ENCODE measurements at regions not wholly inside any gene's neighbourhood (a gene's known extent, or its start where the extent isn't known, plus 50 kb on each side); places are given as distances from the start of the nearest gene placed in this dataset.

GRCh38 chr12:24229031-24229700 is 279.7 kb upstream of the SOX5 start:
- Histone ChIP-seq H3K9me3 (ENCODE audit: control insufficient read depth in 1 of 2, low read length in 2 of 2) (no peaks in the 10 kb centered on the region), H3K27ac (ENCODE audit: low read length) (no peak overlapping the region), H3K4me3 (ENCODE audit: low read depth in 1 of 2, low read length in 2 of 2) (no peak overlapping the region), H3K27me3 (ENCODE audit: low read depth, low read length) (no peaks in the 10 kb centered on the region), H3K4me1 (ENCODE audit: control insufficient read depth in 1 of 2, insufficient read depth in 2 of 2, low read length in 2 of 2) (no peaks in the 10 kb centered on the region), H3K36me3 (ENCODE audit: control insufficient read depth in 1 of 2, insufficient read depth in 2 of 2, low read length in 2 of 2) (no peaks in the 10 kb centered on the region)

- Histone ChIP-seq H3K27ac (ENCODE audit: low read length) (no peak overlapping the region), H3K4me3 (ENCODE audit: low read depth in 1 of 2, low read length in 2 of 2) (no peak overlapping the region), H3K27me3 (ENCODE audit: low read depth, low read length) (no peaks in the 10 kb centered on the region), H3K9me3 (ENCODE audit: control insufficient read depth in 1 of 2, low read length in 2 of 2) (no peaks in the 10 kb centered on the region), H3K4me1 (ENCODE audit: control insufficient read depth in 1 of 2, insufficient read depth in 2 of 2, low read length in 2 of 2) (no peaks in the 10 kb centered on the region), H3K36me3 (ENCODE audit: control insufficient read depth in 1 of 2, insufficient read depth in 2 of 2, low read length in 2 of 2) (no peaks in the 10 kb centered on the region)
Measured at GRCh38 chr12:24228371-24228770, 278.9 kb upstream of the SOX5 start.

- Histone ChIP-seq H3K27ac (ENCODE audit: low read length) (no peak overlapping the region), H3K27me3 (ENCODE audit: low read depth, low read length) (no peaks in the 10 kb centered on the region), H3K4me1 (ENCODE audit: control insufficient read depth in 1 of 2, insufficient read depth in 2 of 2, low read length in 2 of 2) (no peaks in the 10 kb centered on the region), H3K36me3 (ENCODE audit: control insufficient read depth in 1 of 2, insufficient read depth in 2 of 2, low read length in 2 of 2) (no peaks in the 10 kb centered on the region), H3K9me3 (ENCODE audit: control insufficient read depth in 1 of 2, low read length in 2 of 2) (no peaks in the 10 kb centered on the region), H3K4me3 (ENCODE audit: low read depth in 1 of 2, low read length in 2 of 2) (no peak overlapping the region)
Measured at GRCh38 chr12:24227551-24227950, 278.1 kb upstream of the SOX5 start.

- H3K36me3 ChIP-seq (ENCODE audit: control insufficient read depth in 1 of 2, insufficient read depth in 2 of 2, low read length in 2 of 2), result no peaks in the 10 kb centered on the region
- no peaks in the 10 kb centered on the region for H3K9me3 ChIP-seq (ENCODE audit: control insufficient read depth in 1 of 2, low read length in 2 of 2)
- H3K4me3 ChIP-seq (ENCODE audit: low read depth in 1 of 2, low read length in 2 of 2), result no peak overlapping the region
- H3K4me1 ChIP-seq (ENCODE audit: control insufficient read depth in 1 of 2, insufficient read depth in 2 of 2, low read length in 2 of 2), result no peaks in the 10 kb centered on the region
- no peaks in the 10 kb centered on the region for H3K27me3 ChIP-seq (ENCODE audit: low read depth, low read length)
- no peak overlapping the region for H3K27ac ChIP-seq (ENCODE audit: low read length)
Measured at GRCh38 chr12:24226745-24227350, 277.4 kb upstream of the SOX5 start.

GRCh38 chr12:24224401-24224800 is 274.9 kb upstream of the SOX5 start:
- H3K4me3 ChIP-seq (ENCODE audit: low read depth in 1 of 2, low read length in 2 of 2), result no peak overlapping the region
- no peaks in the 10 kb centered on the region for H3K9me3 ChIP-seq (ENCODE audit: control insufficient read depth in 1 of 2, low read length in 2 of 2)
- no peaks in the 10 kb centered on the region for H3K36me3 ChIP-seq (ENCODE audit: control insufficient read depth in 1 of 2, insufficient read depth in 2 of 2, low read length in 2 of 2)
- no peaks in the 10 kb centered on the region for H3K27me3 ChIP-seq (ENCODE audit: low read depth, low read length)
- no peaks in the 10 kb centered on the region for H3K4me1 ChIP-seq (ENCODE audit: control insufficient read depth in 1 of 2, insufficient read depth in 2 of 2, low read length in 2 of 2)
- H3K27ac ChIP-seq (ENCODE audit: low read length), result no peak overlapping the region

GRCh38 chr12:24223926-24224325 is 274.5 kb upstream of the SOX5 start:
- Histone ChIP-seq H3K4me3 (ENCODE audit: low read depth in 1 of 2, low read length in 2 of 2) (no peak overlapping the region), H3K36me3 (ENCODE audit: control insufficient read depth in 1 of 2, insufficient read depth in 2 of 2, low read length in 2 of 2) (no peaks in the 10 kb centered on the region), H3K9me3 (ENCODE audit: control insufficient read depth in 1 of 2, low read length in 2 of 2) (no peaks in the 10 kb centered on the region), H3K27me3 (ENCODE audit: low read depth, low read length) (no peaks in the 10 kb centered on the region), H3K4me1 (ENCODE audit: control insufficient read depth in 1 of 2, insufficient read depth in 2 of 2, low read length in 2 of 2) (no peaks in the 10 kb centered on the region), H3K27ac (ENCODE audit: low read length) (no peak overlapping the region)

- Histone ChIP-seq H3K4me3 (ENCODE audit: low read depth in 1 of 2, low read length in 2 of 2) (no peak overlapping the region), H3K9me3 (ENCODE audit: control insufficient read depth in 1 of 2, low read length in 2 of 2) (no peaks in the 10 kb centered on the region), H3K27me3 (ENCODE audit: low read depth, low read length) (no peaks in the 10 kb centered on the region), H3K4me1 (ENCODE audit: control insufficient read depth in 1 of 2, insufficient read depth in 2 of 2, low read length in 2 of 2) (no peaks in the 10 kb centered on the region), H3K36me3 (ENCODE audit: control insufficient read depth in 1 of 2, insufficient read depth in 2 of 2, low read length in 2 of 2) (no peaks in the 10 kb centered on the region), H3K27ac (ENCODE audit: low read length) (no peak overlapping the region)
Measured at GRCh38 chr12:24222968-24223367, 273.5 kb upstream of the SOX5 start.

- H3K27ac ChIP-seq (ENCODE audit: low read length), result no peak overlapping the region
- H3K9me3 ChIP-seq (ENCODE audit: control insufficient read depth in 1 of 2, low read length in 2 of 2), result no peaks in the 10 kb centered on the region
- H3K4me3 ChIP-seq (ENCODE audit: low read depth in 1 of 2, low read length in 2 of 2), result no peak overlapping the region
- no peaks in the 10 kb centered on the region for H3K36me3 ChIP-seq (ENCODE audit: control insufficient read depth in 1 of 2, insufficient read depth in 2 of 2, low read length in 2 of 2)
- no peaks in the 10 kb centered on the region for H3K4me1 ChIP-seq (ENCODE audit: control insufficient read depth in 1 of 2, insufficient read depth in 2 of 2, low read length in 2 of 2)
- H3K27me3 ChIP-seq (ENCODE audit: low read depth, low read length), result no peaks in the 10 kb centered on the region
Measured at GRCh38 chr12:24212496-24212895, 263.0 kb upstream of the SOX5 start.

- Histone ChIP-seq H3K9me3 (ENCODE audit: control insufficient read depth in 1 of 2, low read length in 2 of 2) (no peaks in the 10 kb centered on the region), H3K36me3 (ENCODE audit: control insufficient read depth in 1 of 2, insufficient read depth in 2 of 2, low read length in 2 of 2) (no peaks in the 10 kb centered on the region), H3K4me1 (ENCODE audit: control insufficient read depth in 1 of 2, insufficient read depth in 2 of 2, low read length in 2 of 2) (no peaks in the 10 kb centered on the region), H3K27ac (ENCODE audit: low read length) (no peak overlapping the region), H3K27me3 (ENCODE audit: low read depth, low read length) (no peaks in the 10 kb centered on the region), H3K4me3 (ENCODE audit: low read depth in 1 of 2, low read length in 2 of 2) (no peak overlapping the region)
Measured at GRCh38 chr12:24206621-24207020, 257.2 kb upstream of the SOX5 start.

GRCh38 chr12:24201258-24201970 is 251.9 kb upstream of the SOX5 start:
- Histone ChIP-seq H3K9me3 (ENCODE audit: control insufficient read depth in 1 of 2, low read length in 2 of 2) (no peaks in the 10 kb centered on the region), H3K4me3 (ENCODE audit: low read depth in 1 of 2, low read length in 2 of 2) (no peak overlapping the region), H3K4me1 (ENCODE audit: control insufficient read depth in 1 of 2, insufficient read depth in 2 of 2, low read length in 2 of 2) (no peaks in the 10 kb centered on the region), H3K27me3 (ENCODE audit: low read depth, low read length) (no peaks in the 10 kb centered on the region), H3K36me3 (ENCODE audit: control insufficient read depth in 1 of 2, insufficient read depth in 2 of 2, low read length in 2 of 2) (no peaks in the 10 kb centered on the region), H3K27ac (ENCODE audit: low read length) (no peak overlapping the region)

- Histone ChIP-seq H3K4me1 (ENCODE audit: control insufficient read depth in 1 of 2, insufficient read depth in 2 of 2, low read length in 2 of 2) (no peaks in the 10 kb centered on the region), H3K27ac (ENCODE audit: low read length) (no peak overlapping the region), H3K9me3 (ENCODE audit: control insufficient read depth in 1 of 2, low read length in 2 of 2) (no peaks in the 10 kb centered on the region), H3K36me3 (ENCODE audit: control insufficient read depth in 1 of 2, insufficient read depth in 2 of 2, low read length in 2 of 2) (no peaks in the 10 kb centered on the region), H3K27me3 (ENCODE audit: low read depth, low read length) (no peaks in the 10 kb centered on the region), H3K4me3 (ENCODE audit: low read depth in 1 of 2, low read length in 2 of 2) (no peak overlapping the region)
Measured at GRCh38 chr12:24200010-24200409, 250.5 kb upstream of the SOX5 start.
